ENCODE measurements at regions not wholly inside any gene's neighbourhood (a gene's known extent, or its start where the extent isn't known, plus 50 kb on each side); places are given as distances from the start of the nearest gene placed in this dataset.
"Not testable (repeated sequence)": the region's sequence is repeated elsewhere in the genome, so short reads cannot be mapped to it uniquely, and the experiment has no call there.

GRCh38 chr1:189125694-189126093 lies 1352.0 kb downstream of the BRINP3 start:
- Histone ChIP-seq H3K4me2 (ENCODE audit: low read length) (no peak overlapping the region), H3K4me3 (ENCODE audit: low read depth, low read length, poor library complexity, severe bottlenecking) (no peak overlapping the region), H2AFZ (ENCODE audit: low read length) (no peak overlapping the region), H3K79me2 (ENCODE audit: insufficient read depth, low read depth, low read length) (no peaks in the 10 kb centered on the region), H3K9me2 (ENCODE audit: insufficient read depth, low read length) (no peaks in the 10 kb centered on the region), H3K27ac (ENCODE audit: low read depth, low read length, poor library complexity, severe bottlenecking) (no peak overlapping the region), H3K4me1 (ENCODE audit: insufficient read depth, low read length, poor library complexity, severe bottlenecking) (no peaks in the 10 kb centered on the region), H3K36me3 (ENCODE audit: insufficient read depth, low read length) (no peaks in the 10 kb centered on the region), H4K20me1 (ENCODE audit: insufficient read depth, low read length) (no peaks in the 10 kb centered on the region), H3K9me3 (ENCODE audit: low read length) (no peaks in the 10 kb centered on the region)
- no peak for DNase-seq (ENCODE audit: low spot score)
- TF ChIP-seq CTCF (conservative IDR thresholded peaks at IDR 0.05; ENCODE audit: low read length) (no peak), EZH2phosphoT487 (IDR thresholded peaks at IDR 0.05; ENCODE audit: borderline replicate concordance, low read depth, low read length) (no peak)
- intact Hi-C loops (cut with micrococcal nuclease; ENCODE audit: unreplicated experiment): no loop called here
- POLR2A ChIA-PET: interaction anchor here (0.7 to 1.1 kb wide), 2 partner anchors 22 to 1091 kb away, joined by 3 read pairs; no protein-coding TSS in a partner anchor
- CTCF ChIA-PET (ENCODE audit: unreplicated experiment): no interaction called here
- no TSS peak for BruUV-seq (replicated peaks)

- H3K4me1 ChIP-seq (ENCODE audit: insufficient read depth, low read length, poor library complexity, severe bottlenecking): no peaks in the 10 kb centered on the region
- H3K36me3 ChIP-seq (ENCODE audit: insufficient read depth, low read length): no peaks in the 10 kb centered on the region
- BruUV-seq (replicated peaks): no TSS peak
- H3K4me3 ChIP-seq (ENCODE audit: low read depth, low read length, poor library complexity, severe bottlenecking): no peak overlapping the region
- no peak overlapping the region for H2AFZ ChIP-seq (ENCODE audit: low read length)
- no peak overlapping the region for H3K4me2 ChIP-seq (ENCODE audit: low read length)
- POLR2A ChIA-PET: no interaction called here
- H3K9me3 ChIP-seq (ENCODE audit: low read length): no peaks in the 10 kb centered on the region
- H3K27ac ChIP-seq (ENCODE audit: low read depth, low read length, poor library complexity, severe bottlenecking): no peak overlapping the region
- DNase-seq (ENCODE audit: low spot score): no peak
- CTCF ChIA-PET (ENCODE audit: unreplicated experiment): no interaction called here
- no peaks in the 10 kb centered on the region for H3K79me2 ChIP-seq (ENCODE audit: insufficient read depth, low read depth, low read length)
- intact Hi-C loops (cut with micrococcal nuclease; ENCODE audit: unreplicated experiment): no loop called here
- no peaks in the 10 kb centered on the region for H4K20me1 ChIP-seq (ENCODE audit: insufficient read depth, low read length)
- no peak for TF ChIP-seq CTCF (conservative IDR thresholded peaks at IDR 0.05; ENCODE audit: low read length)
- TF ChIP-seq EZH2phosphoT487 (IDR thresholded peaks at IDR 0.05; ENCODE audit: borderline replicate concordance, low read depth, low read length): no peak
- no peaks in the 10 kb centered on the region for H3K9me2 ChIP-seq (ENCODE audit: insufficient read depth, low read length)
Measured at GRCh38 chr1:189131576-189131975, 1346.1 kb downstream of the BRINP3 start.

DNA sequence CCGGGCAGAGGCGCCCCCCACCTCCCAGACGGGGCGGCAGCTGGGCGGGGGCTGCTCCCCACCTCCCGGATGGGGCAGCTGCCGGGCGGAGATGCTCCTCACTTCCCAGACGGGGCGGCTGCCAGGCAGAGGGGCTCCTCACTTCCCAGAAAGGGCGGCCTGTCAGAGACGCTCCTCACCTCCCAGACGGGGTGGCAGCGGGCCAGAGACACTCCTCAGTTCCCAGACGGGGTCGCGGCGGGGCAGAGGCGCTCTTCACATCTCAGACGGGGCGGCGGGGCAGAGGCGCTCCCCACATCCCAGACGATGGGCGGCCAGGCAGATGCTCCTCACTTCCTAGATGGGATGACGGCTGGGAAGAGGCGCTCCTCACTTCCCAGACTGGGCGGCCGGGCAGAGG lies 1337.9 kb downstream of the BRINP3 start:
- BruUV-seq (replicated peaks); DNase-seq (ENCODE audit: low spot score); H3K4me1 ChIP-seq (ENCODE audit: insufficient read depth, low read length, poor library complexity, severe bottlenecking); H3K79me2 ChIP-seq (ENCODE audit: insufficient read depth, low read depth, low read length); H3K9me2 ChIP-seq (ENCODE audit: insufficient read depth, low read length); CTCF ChIA-PET (ENCODE audit: unreplicated experiment); H3K4me2 ChIP-seq (ENCODE audit: low read length); H3K36me3 ChIP-seq (ENCODE audit: insufficient read depth, low read length); H4K20me1 ChIP-seq (ENCODE audit: insufficient read depth, low read length); H3K27ac ChIP-seq (ENCODE audit: low read depth, low read length, poor library complexity, severe bottlenecking); intact Hi-C loops (cut with micrococcal nuclease; ENCODE audit: unreplicated experiment); H2AFZ ChIP-seq (ENCODE audit: low read length); H3K4me3 ChIP-seq (ENCODE audit: low read depth, low read length, poor library complexity, severe bottlenecking); POLR2A ChIA-PET; H3K9me3 ChIP-seq (ENCODE audit: low read length): not testable (repeated sequence)

Data from OCI-LY7 (cell line).